ENCODE measurements at regions not wholly inside any gene's neighbourhood (a gene's known extent, or its start where the extent isn't known, plus 50 kb on each side); places are given as distances from the start of the nearest gene placed in this dataset.

GRCh38 chr10:6305401-6306321 lies 102.9 kb downstream of the PFKFB3 start:
- Mint-ChIP-seq H3K36me3 (ENCODE audit: insufficient read depth) (no peaks in the 10 kb centered on the region), H3K4me1 (ENCODE audit: low read depth in 2 of 2) (peaks cover 2 to 3% of the 10 kb centered on the region in 2 donors), H3K27me3 (no peaks in the 10 kb centered on the region), H3K4me3 (no peak overlapping the region), H3K27ac (no peak overlapping the region), H3K9me3 (no peaks in the 10 kb centered on the region)
- DNase-seq = no peak
- no peak for ATAC-seq (replicated peaks)

GRCh38 chr10:6306917-6307316 lies 104.2 kb downstream of the PFKFB3 start:
- no peak overlapping the region for H3K27ac Mint-ChIP-seq
- no peaks in the 10 kb centered on the region for H3K27me3 Mint-ChIP-seq
- no peaks in the 10 kb centered on the region for H3K36me3 Mint-ChIP-seq (ENCODE audit: insufficient read depth)
- no peaks in the 10 kb centered on the region for H3K9me3 Mint-ChIP-seq
- ATAC-seq (replicated peaks) = no peak
- H3K4me3 Mint-ChIP-seq = no peak overlapping the region
- no peaks in the 10 kb centered on the region for H3K4me1 Mint-ChIP-seq (ENCODE audit: low read depth in 2 of 2)
- no peak for DNase-seq

GRCh38 chr10:6309816-6310215 lies 107.1 kb downstream of the PFKFB3 start:
- DNase-seq (no peak), ATAC-seq (replicated peaks) (no peak)
- H3K9me3 Mint-ChIP-seq = no peaks in the 10 kb centered on the region
- H3K4me3 Mint-ChIP-seq = no peak overlapping the region
- H3K27me3 Mint-ChIP-seq = peaks cover 0 to 7% of the 10 kb centered on the region in 2 donors
- H3K36me3 Mint-ChIP-seq (ENCODE audit: insufficient read depth) = no peaks in the 10 kb centered on the region
- H3K27ac Mint-ChIP-seq = no peak overlapping the region
- H3K4me1 Mint-ChIP-seq (ENCODE audit: low read depth in 2 of 2) = no peaks in the 10 kb centered on the region

DNA sequence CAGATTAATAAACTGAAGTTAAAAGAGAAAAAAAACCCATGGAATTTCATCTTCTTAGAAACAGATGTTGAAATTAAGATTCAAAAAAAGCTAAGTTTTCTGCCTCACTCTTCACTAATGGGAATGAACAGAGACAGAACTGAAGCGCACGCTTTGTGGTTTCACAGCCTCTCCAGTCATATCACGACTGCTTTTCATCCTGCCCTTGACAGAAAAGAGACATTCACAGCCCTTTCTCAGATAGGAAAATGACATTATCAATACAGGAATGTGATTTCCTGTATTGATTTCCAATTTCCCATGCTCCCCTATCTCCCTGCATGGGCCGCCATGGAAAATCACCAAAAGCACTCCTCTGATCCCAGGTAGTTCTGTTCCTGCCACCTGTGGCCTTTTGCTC lies 108.2 kb downstream of the PFKFB3 start:
- no peak for DNase-seq
- no peak overlapping the region for H3K4me3 Mint-ChIP-seq
- peaks cover 0 to 7% of the 10 kb centered on the region in 2 donors for H3K27me3 Mint-ChIP-seq
- no peak for ATAC-seq (replicated peaks)
- H3K9me3 Mint-ChIP-seq = no peaks in the 10 kb centered on the region
- H3K4me1 Mint-ChIP-seq (ENCODE audit: low read depth in 2 of 2) = no peaks in the 10 kb centered on the region
- H3K27ac Mint-ChIP-seq = no peak overlapping the region
- no peaks in the 10 kb centered on the region for H3K36me3 Mint-ChIP-seq (ENCODE audit: insufficient read depth)

DNA sequence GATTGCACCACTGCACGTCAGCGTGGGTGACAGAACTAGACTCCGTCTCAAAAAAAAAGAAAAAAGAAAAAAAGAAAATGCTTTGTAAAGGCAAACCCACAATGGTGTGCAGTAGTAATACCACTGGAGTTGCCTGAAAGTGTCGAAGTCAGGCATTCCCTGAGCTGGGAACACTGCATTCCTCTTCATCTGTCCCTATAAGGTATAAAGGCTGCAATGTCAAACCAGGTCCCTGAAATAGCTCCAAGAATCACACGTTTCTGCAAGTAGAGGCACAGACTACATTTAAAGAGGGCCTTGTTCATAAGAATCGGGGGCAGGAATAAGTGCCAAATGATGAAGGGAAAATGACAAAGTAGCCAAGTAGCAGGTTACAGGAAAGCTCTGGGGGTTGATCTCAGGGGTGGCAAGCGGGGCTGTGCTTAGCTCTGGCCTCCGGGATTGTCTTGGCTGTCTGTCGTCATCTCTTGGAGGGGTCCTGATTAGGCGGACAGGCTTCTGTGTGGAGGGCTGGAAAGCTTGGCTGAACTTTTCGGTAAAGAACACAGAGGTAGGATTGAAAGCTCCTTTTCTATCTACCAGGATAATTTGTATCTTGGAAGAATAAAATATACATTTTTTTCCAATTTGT lies 109.1 kb downstream of the PFKFB3 start:
- Mint-ChIP-seq H3K36me3 (ENCODE audit: insufficient read depth) (no peaks in the 10 kb centered on the region), H3K4me1 (ENCODE audit: low read depth in 2 of 2) (no peaks in the 10 kb centered on the region), H3K27me3 (peaks cover 0 to 7% of the 10 kb centered on the region in 2 donors), H3K4me3 (no peak overlapping the region), H3K9me3 (no peaks in the 10 kb centered on the region), H3K27ac (no peak overlapping the region)
- DNase-seq (no peak), ATAC-seq (replicated peaks) (no peak)

GRCh38 chr10:6312636-6313035 lies 109.9 kb downstream of the PFKFB3 start:
- Mint-ChIP-seq H3K27ac (no peak overlapping the region), H3K36me3 (ENCODE audit: insufficient read depth) (no peaks in the 10 kb centered on the region), H3K4me3 (no peak overlapping the region), H3K4me1 (ENCODE audit: low read depth in 2 of 2) (no peaks in the 10 kb centered on the region), H3K27me3 (peaks cover 0 to 7% of the 10 kb centered on the region in 2 donors), H3K9me3 (no peaks in the 10 kb centered on the region)
- no peak for ATAC-seq (replicated peaks)
- no peak for DNase-seq

GRCh38 chr10:6313111-6313895 lies 110.6 kb downstream of the PFKFB3 start:
- ATAC-seq (replicated peaks) (no peak), DNase-seq (no peak)
- no peaks in the 10 kb centered on the region for H3K4me1 Mint-ChIP-seq (ENCODE audit: low read depth in 2 of 2)
- no peaks in the 10 kb centered on the region for H3K36me3 Mint-ChIP-seq (ENCODE audit: insufficient read depth)
- H3K9me3 Mint-ChIP-seq = no peaks in the 10 kb centered on the region
- no peak overlapping the region for H3K4me3 Mint-ChIP-seq
- H3K27ac Mint-ChIP-seq = no peak overlapping the region
- H3K27me3 Mint-ChIP-seq = peaks cover 0 to 7% of the 10 kb centered on the region in 2 donors

DNA sequence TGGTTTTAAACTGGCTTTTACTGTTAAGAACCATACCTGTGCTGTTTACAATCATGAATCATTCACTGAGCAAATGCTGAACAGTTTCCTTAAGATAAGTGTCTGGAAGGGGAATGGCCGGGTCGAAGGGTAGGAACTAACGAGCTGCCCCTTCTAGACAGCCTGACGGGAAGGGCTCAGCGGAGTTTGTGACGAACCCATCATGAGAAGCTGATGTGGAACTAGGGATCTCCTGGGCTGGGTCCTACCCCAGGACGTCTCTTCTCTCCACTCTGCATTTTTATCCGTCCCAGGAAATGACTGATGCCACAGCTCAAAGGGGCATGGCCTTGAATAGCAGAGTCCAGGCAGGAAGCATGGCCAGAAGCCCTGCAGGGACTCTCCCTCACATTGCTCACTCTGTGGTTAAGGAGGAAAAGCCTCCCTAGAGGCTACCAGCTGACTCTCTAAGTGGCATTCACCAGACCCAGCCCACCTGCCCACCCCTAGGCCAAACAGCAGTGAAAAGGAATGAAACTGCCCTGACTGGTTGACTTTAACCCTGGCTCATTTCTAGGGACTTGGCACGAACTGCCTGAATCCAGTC lies 112.0 kb downstream of the PFKFB3 start:
- H3K36me3 Mint-ChIP-seq (ENCODE audit: insufficient read depth) = peaks cover 2% of the 10 kb centered on the region
- ATAC-seq (replicated peaks) (no peak), DNase-seq (no peak)
- H3K4me3 Mint-ChIP-seq = no peak overlapping the region
- H3K27me3 Mint-ChIP-seq = peaks cover 0 to 7% of the 10 kb centered on the region in 2 donors
- no peaks in the 10 kb centered on the region for H3K4me1 Mint-ChIP-seq (ENCODE audit: low read depth in 2 of 2)
- no peaks in the 10 kb centered on the region for H3K9me3 Mint-ChIP-seq
- no peak overlapping the region for H3K27ac Mint-ChIP-seq

GRCh38 chr10:6319119-6319518 lies 116.4 kb downstream of the PFKFB3 start:
- ATAC-seq (replicated peaks) = no peak
- H3K4me1 Mint-ChIP-seq (ENCODE audit: low read depth in 2 of 2) = no peaks in the 10 kb centered on the region
- no peak for DNase-seq
- H3K36me3 Mint-ChIP-seq (ENCODE audit: insufficient read depth) = peaks cover 3% of the 10 kb centered on the region
- no peaks in the 10 kb centered on the region for H3K27me3 Mint-ChIP-seq
- H3K27ac Mint-ChIP-seq = no peak overlapping the region
- no peaks in the 10 kb centered on the region for H3K9me3 Mint-ChIP-seq
- no peak overlapping the region for H3K4me3 Mint-ChIP-seq

DNA sequence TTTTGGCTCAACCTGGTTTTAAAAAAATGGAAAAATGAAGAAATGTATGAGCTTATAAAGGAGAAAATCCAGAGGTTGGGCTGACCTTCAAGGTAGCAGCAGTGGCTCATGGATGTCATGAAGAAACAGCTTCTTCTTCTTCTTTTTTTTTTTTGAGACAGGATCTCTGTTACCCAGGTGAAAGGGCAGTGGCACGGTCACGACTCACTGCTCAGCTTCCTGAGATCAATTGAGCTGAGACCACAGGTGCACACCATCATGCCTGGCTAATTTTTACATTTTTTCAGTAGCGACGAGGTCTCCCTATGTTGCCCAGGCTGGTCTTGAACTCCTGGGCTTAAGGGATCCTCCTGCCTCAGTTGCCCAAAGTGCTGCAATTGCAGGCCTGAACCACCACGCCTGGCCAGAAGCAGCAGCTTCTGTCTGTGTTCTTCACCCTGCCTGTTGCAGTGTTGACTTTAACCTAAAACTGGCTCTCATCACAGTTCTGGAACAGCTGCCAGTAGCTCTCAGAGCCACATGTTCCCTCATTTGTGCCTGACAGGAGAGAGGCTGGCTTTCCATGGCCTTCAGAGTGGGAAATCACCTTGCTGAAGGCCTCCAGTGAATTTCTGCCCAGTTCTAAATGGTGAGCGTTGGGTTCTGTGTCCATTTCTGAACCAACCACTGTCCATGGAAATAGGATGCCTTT lies 117.7 kb downstream of the PFKFB3 start:
- DNase-seq (no peak), ATAC-seq (replicated peaks) (no peak)
- no peaks in the 10 kb centered on the region for H3K9me3 Mint-ChIP-seq
- H3K36me3 Mint-ChIP-seq (ENCODE audit: insufficient read depth) = peaks cover 3% of the 10 kb centered on the region
- H3K4me1 Mint-ChIP-seq (ENCODE audit: low read depth in 2 of 2) = no peaks in the 10 kb centered on the region
- H3K4me3 Mint-ChIP-seq = no peak overlapping the region
- no peak overlapping the region for H3K27ac Mint-ChIP-seq
- no peaks in the 10 kb centered on the region for H3K27me3 Mint-ChIP-seq

DNA sequence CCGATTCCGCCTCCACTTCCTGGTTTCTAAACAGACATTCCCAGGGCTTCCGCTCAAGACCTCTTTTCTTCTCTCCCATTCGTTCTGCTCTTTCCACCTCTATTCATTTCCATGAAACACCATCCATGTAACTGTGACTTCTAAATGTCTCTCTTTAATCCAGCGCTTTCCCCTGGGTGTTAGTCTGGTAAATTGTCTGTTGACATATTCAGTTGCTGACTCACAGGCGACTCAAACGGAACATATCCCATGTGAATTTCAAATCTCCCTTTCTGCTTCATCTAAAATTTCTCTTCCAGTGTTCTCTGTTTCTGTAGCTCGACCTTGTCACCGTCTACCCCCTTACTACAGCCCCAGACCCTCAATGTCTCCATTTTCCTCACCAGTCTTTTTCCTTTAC lies 119.1 kb downstream of the PFKFB3 start:
- no peak overlapping the region for H3K4me3 Mint-ChIP-seq
- peaks cover 5% of the 10 kb centered on the region for H3K36me3 Mint-ChIP-seq (ENCODE audit: insufficient read depth)
- DNase-seq (no peak), ATAC-seq (replicated peaks) (no peak)
- H3K27me3 Mint-ChIP-seq = no peaks in the 10 kb centered on the region
- H3K4me1 Mint-ChIP-seq (ENCODE audit: low read depth in 2 of 2) = no peaks in the 10 kb centered on the region
- no peak overlapping the region for H3K27ac Mint-ChIP-seq
- no peaks in the 10 kb centered on the region for H3K9me3 Mint-ChIP-seq

DNA sequence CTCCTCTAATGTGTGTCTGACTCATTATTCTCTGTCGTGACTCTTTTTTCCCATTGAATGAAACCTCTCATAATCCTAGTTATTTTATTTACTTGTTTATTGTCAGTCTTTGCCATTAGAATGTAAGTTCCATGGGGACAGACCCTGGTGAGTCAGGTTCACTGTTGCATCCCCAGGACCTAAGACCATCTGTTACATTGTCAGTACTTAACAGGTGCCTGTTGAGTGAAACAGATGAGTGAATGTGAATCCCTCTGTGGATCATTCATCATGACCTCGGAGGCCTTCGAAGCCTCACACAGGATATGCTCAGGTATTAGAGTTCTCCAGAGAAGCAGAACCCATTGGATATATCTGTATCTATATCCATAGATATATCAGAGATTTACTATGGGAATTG lies 120.1 kb downstream of the PFKFB3 start:
- Mint-ChIP-seq H3K4me3 (no peak overlapping the region), H3K4me1 (ENCODE audit: low read depth in 2 of 2) (no peaks in the 10 kb centered on the region), H3K27ac (no peak overlapping the region), H3K36me3 (ENCODE audit: insufficient read depth) (peaks cover 6% of the 10 kb centered on the region), H3K9me3 (no peaks in the 10 kb centered on the region), H3K27me3 (no peaks in the 10 kb centered on the region)
- DNase-seq = no peak
- no peak for ATAC-seq (replicated peaks)
